Mesenchymal stem cell (in vitro differentiated cells and primary cell): ENCODE measurements at regions not wholly inside any gene's neighbourhood (a gene's known extent, or its start where the extent isn't known, plus 50 kb on each side); places are given as distances from the start of the nearest gene placed in this dataset.

Experiments
- DNase-seq: peaks from one replicate; pipeline ENCODE4 v3.0.0-alpha.2; 2013
- H2AFZ ChIP-seq: one replicate; pipeline ENCODE4 v1.6.1; 2013; ENCODE audit warnings: low read depth, mild to moderate bottlenecking, control low read depth, inconsistent platforms, low read length, moderate library complexity
- H2AK5ac ChIP-seq: 2 replicates; pipeline ENCODE4 v1.6.1; 2013; ENCODE audit warnings: low read length, moderate library complexity, mild to moderate bottlenecking, inconsistent platforms; ENCODE audit not compliant: severe bottlenecking
- H2BK120ac ChIP-seq: one replicate; pipeline ENCODE4 v1.6.1; 2013; ENCODE audit warnings: low read depth, mild to moderate bottlenecking, inconsistent platforms, low read length, moderate library complexity
- H2BK12ac ChIP-seq, 2 experiments: one replicate each; pipeline ENCODE4 v1.6.1; 2013; ENCODE audit warnings: inconsistent platforms in 2 of 2, low read length in 2 of 2, mild to moderate bottlenecking in 2 of 2, moderate library complexity in 2 of 2, control low read depth in 1 of 2
- H2BK15ac ChIP-seq: one replicate; pipeline ENCODE4 v1.6.1; 2013; ENCODE audit warnings: mild to moderate bottlenecking, low read depth, inconsistent platforms; ENCODE audit not compliant: poor library complexity, severe bottlenecking
- H2BK5ac ChIP-seq: 2 replicates; pipeline ENCODE4 v1.6.1; 2013; ENCODE audit warnings: low read depth, mild to moderate bottlenecking, low read length, control low read depth, inconsistent platforms; ENCODE audit not compliant: poor library complexity, severe bottlenecking
- H3K14ac ChIP-seq, 2 experiments: one replicate each; pipeline ENCODE4 v1.6.1; 2013; ENCODE audit warnings: inconsistent platforms in 2 of 2, low read length in 2 of 2, control low read depth in 1 of 2, mild to moderate bottlenecking in 1 of 2, moderate library complexity in 1 of 2
- H3K18ac ChIP-seq, 2 experiments: one replicate each; pipeline ENCODE4 v1.6.1; 2013; ENCODE audit warnings: inconsistent platforms in 2 of 2, low read length in 2 of 2, control low read depth in 1 of 2, low read depth in 1 of 2, mild to moderate bottlenecking in 1 of 2
- H3K23ac ChIP-seq, 2 experiments: one replicate each; pipeline ENCODE4 v1.6.1; 2013; ENCODE audit warnings: inconsistent platforms in 2 of 2, low read length in 2 of 2, mild to moderate bottlenecking in 2 of 2, moderate library complexity in 2 of 2, control low read depth in 1 of 2
- H3K27ac ChIP-seq: 2 replicates; pipeline ENCODE4 v1.5.1; 2013; ENCODE audit warnings: mild to moderate bottlenecking, moderate library complexity, low read length, control low read depth, inconsistent platforms; ENCODE audit not compliant: poor library complexity, severe bottlenecking
- H3K27me3 ChIP-seq, 2 experiments: 2 replicates each; pipeline versions ENCODE4 v1.6.1 to v1.7.0; 2013; ENCODE audit warnings: low read length in 2 of 2, mild to moderate bottlenecking in 2 of 2, moderate library complexity in 2 of 2, control low read depth in 1 of 2, inconsistent platforms in 1 of 2; ENCODE audit not compliant: control insufficient read depth in 1 of 2, insufficient read depth in 1 of 2
- H3K36me3 ChIP-seq, 2 experiments: 2 replicates each; pipeline versions ENCODE4 v1.6.1 to v1.7.0; 2013; ENCODE audit warnings: low read length in 2 of 2, control low read depth in 1 of 2, inconsistent platforms in 1 of 2, low read depth in 1 of 2, mild to moderate bottlenecking in 1 of 2; ENCODE audit not compliant: insufficient read depth in 2 of 2, control insufficient read depth in 1 of 2
- H3K4ac ChIP-seq, 2 experiments: one replicate each; pipeline ENCODE4 v1.6.1; 2013; ENCODE audit warnings: inconsistent platforms in 2 of 2, low read length in 2 of 2, mild to moderate bottlenecking in 2 of 2, moderate library complexity in 2 of 2, control low read depth in 1 of 2, low read depth in 1 of 2
- H3K4me1 ChIP-seq: 2 replicates; pipeline ENCODE4 v1.6.1; 2013; ENCODE audit warnings: low read depth, low read length, control low read depth; ENCODE audit not compliant: control insufficient read depth, insufficient read depth
- H3K4me2 ChIP-seq: 2 replicates; pipeline ENCODE4 v1.6.1; 2013; ENCODE audit warnings: low read length, mild to moderate bottlenecking, inconsistent platforms; ENCODE audit not compliant: poor library complexity, severe bottlenecking
- H3K4me3 ChIP-seq, 2 experiments: 2 replicates each; pipeline versions ENCODE4 v1.5.1 to v1.7.0; 2013; ENCODE audit warnings: low read length in 2 of 2, mild to moderate bottlenecking in 2 of 2, control low read depth in 1 of 2, low read depth in 1 of 2; ENCODE audit not compliant: insufficient read depth in 1 of 2
- H3K79me1 ChIP-seq: replicated peaks from 2 replicates; pipeline ENCODE4 v1.6.1; 2013; ENCODE audit warnings: mild to moderate bottlenecking, control low read depth, low read length, inconsistent platforms; ENCODE audit not compliant: poor library complexity, severe bottlenecking
- H3K9ac ChIP-seq: 2 replicates; pipeline ENCODE4 v1.7.0; 2013; ENCODE audit warnings: mild to moderate bottlenecking, low read length, moderate library complexity
- H3K9me3 ChIP-seq: 2 replicates; pipeline ENCODE4 v1.7.0; 2013; ENCODE audit warnings: mild to moderate bottlenecking, low read length; ENCODE audit not compliant: control insufficient read depth
- H4K8ac ChIP-seq: one replicate; pipeline ENCODE4 v1.6.1; 2013; ENCODE audit warnings: inconsistent platforms, mild to moderate bottlenecking, low read length, moderate library complexity
- H4K91ac ChIP-seq: one replicate; pipeline ENCODE4 v1.6.1; 2013; ENCODE audit warnings: mild to moderate bottlenecking, low read length, inconsistent platforms
- WGBS: methylation state at CpG from one replicate; pipeline ENCODE4 v1.1.7; 2013; ENCODE audit warnings: mixed read lengths; 5-methylcytosine and 5-hydroxymethylcytosine counted together

- no peak overlapping the region for H4K91ac ChIP-seq
- no peak overlapping the region for H2BK12ac ChIP-seq
- no peak overlapping the region for H3K14ac ChIP-seq
- H3K4me1 ChIP-seq: peaks cover 5% of the 10 kb centered on the region
- no peaks in the 10 kb centered on the region for H3K36me3 ChIP-seq
- no peak overlapping the region for H3K4me3 ChIP-seq
- no peak overlapping the region for H3K4ac ChIP-seq
- no peak overlapping the region for H3K4me2 ChIP-seq
- 58% methylated on average over 13 of the region's 13 CpGs for WGBS
- no peak overlapping the region for H2AFZ ChIP-seq
- H3K23ac ChIP-seq: no peak overlapping the region
- H3K27ac ChIP-seq: no peak overlapping the region
- no peak overlapping the region for H2BK15ac ChIP-seq
- no peak overlapping the region for H2AK5ac ChIP-seq
- peaks cover 26 to 34% of the 10 kb centered on the region in 2 experiments for H3K27me3 ChIP-seq
- H3K9ac ChIP-seq: peak overlapping the region; percentile 15
- no peaks in the 10 kb centered on the region for H3K79me1 ChIP-seq
- H3K18ac ChIP-seq: no peak overlapping the region
- H2BK5ac ChIP-seq: no peak overlapping the region
- peak; percentile 32 for DNase-seq
- no peaks in the 10 kb centered on the region for H3K9me3 ChIP-seq
- H2BK120ac ChIP-seq: no peak overlapping the region
- no peak overlapping the region for H4K8ac ChIP-seq
These were observed 147.8 kb upstream of the UNC5B start for GRCh38 chr10:71064413-71065118.

- H2AK5ac ChIP-seq: no peak overlapping the region
- H2BK15ac ChIP-seq: no peak overlapping the region
- peak overlapping the region in 1 of 2 experiments; percentile 34 for H3K18ac ChIP-seq
- H3K27ac ChIP-seq: no peak overlapping the region
- no peak overlapping the region for H2BK120ac ChIP-seq
- H2AFZ ChIP-seq: no peak overlapping the region
- no peaks in the 10 kb centered on the region for H3K79me1 ChIP-seq
- WGBS: 100% methylated on average over 1 of the region's 4 CpGs
- DNase-seq: no peak
- H4K91ac ChIP-seq: no peak overlapping the region
- H3K4ac ChIP-seq: no peak overlapping the region
- no peak overlapping the region for H3K4me3 ChIP-seq
- no peak overlapping the region for H4K8ac ChIP-seq
- H3K27me3 ChIP-seq: peaks cover 27 to 31% of the 10 kb centered on the region in 2 experiments
- no peak overlapping the region for H3K4me2 ChIP-seq
- peak overlapping the region in 1 of 2 experiments; percentile 71 for H3K14ac ChIP-seq
- no peaks in the 10 kb centered on the region for H3K9me3 ChIP-seq
- H3K36me3 ChIP-seq: no peaks in the 10 kb centered on the region
- no peak overlapping the region for H2BK12ac ChIP-seq
- H2BK5ac ChIP-seq: no peak overlapping the region
- H3K9ac ChIP-seq: no peak overlapping the region
- H3K23ac ChIP-seq: no peak overlapping the region
- peaks cover 5% of the 10 kb centered on the region for H3K4me1 ChIP-seq
These were observed 146.7 kb upstream of the UNC5B start for GRCh38 chr10:71065659-71066058.

- H3K23ac ChIP-seq: no peak overlapping the region
- WGBS: 87% methylated on average over 10 of the region's 10 CpGs
These were observed 145.8 kb upstream of the UNC5B start for GRCh38 chr10:71066600-71066999.

GRCh38 chr10:71067098-71067740 lies 145.2 kb upstream of the UNC5B start:
- H3K9ac ChIP-seq: no peak overlapping the region
- H3K4me3 ChIP-seq: no peak overlapping the region
- H3K27ac ChIP-seq: no peak overlapping the region
- no peak overlapping the region for H3K14ac ChIP-seq
- H2BK5ac ChIP-seq: no peak overlapping the region
- no peaks in the 10 kb centered on the region for H3K36me3 ChIP-seq
- no peak overlapping the region for H2AK5ac ChIP-seq
- DNase-seq: no peak
- no peak overlapping the region for H4K91ac ChIP-seq
- H3K4me2 ChIP-seq: no peak overlapping the region
- H2BK15ac ChIP-seq: no peak overlapping the region
- no peak overlapping the region for H4K8ac ChIP-seq
- H3K18ac ChIP-seq: no peak overlapping the region
- no peak overlapping the region for H2BK120ac ChIP-seq
- 85% methylated on average over 14 of the region's 19 CpGs for WGBS
- no peaks in the 10 kb centered on the region for H3K9me3 ChIP-seq
- no peak overlapping the region for H2BK12ac ChIP-seq
- H3K79me1 ChIP-seq: no peaks in the 10 kb centered on the region
- H3K23ac ChIP-seq: no peak overlapping the region
- H2AFZ ChIP-seq: no peak overlapping the region
- H3K27me3 ChIP-seq: peaks cover 29% of the 10 kb centered on the region in 2 experiments
- no peak overlapping the region for H3K4ac ChIP-seq
- H3K4me1 ChIP-seq: peaks cover 5% of the 10 kb centered on the region

More at GRCh38 chr10:71066600-71066999, 145.8 kb upstream of the UNC5B start:
- Histone ChIP-seq H3K27ac (no peak overlapping the region), H3K4me3 (no peak overlapping the region), H2BK120ac (no peak overlapping the region), H3K14ac (no peak overlapping the region), H3K9me3 (no peaks in the 10 kb centered on the region), H2AK5ac (no peak overlapping the region), H2AFZ (no peak overlapping the region), H3K9ac (no peak overlapping the region), H3K18ac (no peak overlapping the region), H4K91ac (no peak overlapping the region), H2BK5ac (no peak overlapping the region), H3K36me3 (no peaks in the 10 kb centered on the region), H3K4ac (no peak overlapping the region), H3K4me1 (peaks cover 5% of the 10 kb centered on the region), H3K27me3 (peaks cover 28 to 29% of the 10 kb centered on the region in 2 experiments), H3K4me2 (no peak overlapping the region), H4K8ac (no peak overlapping the region), H2BK15ac (no peak overlapping the region), H2BK12ac (no peak overlapping the region), H3K79me1 (no peaks in the 10 kb centered on the region)
- DNase-seq: no peak
